IPS-20b (cell line): ENCODE measurements at regions not wholly inside any gene's neighbourhood (a gene's known extent, or its start where the extent isn't known, plus 50 kb on each side); places are given as distances from the start of the nearest gene placed in this dataset.
"Not testable (repeated sequence)": the region's sequence is repeated elsewhere in the genome, so short reads cannot be mapped to it uniquely, and the experiment has no call there.

Source experiments
- H3K27ac ChIP-seq: one replicate; pipeline ENCODE4 v1.5.1; 2013; ENCODE audit warnings: low read length
- H3K27me3 ChIP-seq: 2 replicates; pipeline ENCODE4 v1.6.1; 2013; ENCODE audit warnings: mild to moderate bottlenecking, low read length, inconsistent platforms; ENCODE audit not compliant: insufficient read depth
- H3K36me3 ChIP-seq: 2 replicates; pipeline ENCODE4 v1.6.1; 2013; ENCODE audit warnings: low read depth, mild to moderate bottlenecking, inconsistent platforms, low read length, moderate library complexity; ENCODE audit not compliant: insufficient read depth
- H3K4me1 ChIP-seq: 2 replicates; pipeline ENCODE4 v1.6.1; 2013; ENCODE audit warnings: mild to moderate bottlenecking, control low read depth, inconsistent platforms, low read length, moderate library complexity; ENCODE audit not compliant: insufficient read depth
- H3K4me3 ChIP-seq: 2 replicates; pipeline ENCODE4 v1.5.1; 2013; ENCODE audit warnings: mild to moderate bottlenecking, low read length, inconsistent platforms
- H3K9ac ChIP-seq: 2 replicates; pipeline ENCODE4 v1.6.1; 2013; ENCODE audit warnings: low read depth, mild to moderate bottlenecking, inconsistent platforms, low read length, moderate library complexity
- H3K9me3 ChIP-seq: 2 replicates; pipeline ENCODE4 v1.6.1; 2013; ENCODE audit warnings: mild to moderate bottlenecking, low read depth, low read length, inconsistent platforms; ENCODE audit not compliant: insufficient read depth

DNA sequence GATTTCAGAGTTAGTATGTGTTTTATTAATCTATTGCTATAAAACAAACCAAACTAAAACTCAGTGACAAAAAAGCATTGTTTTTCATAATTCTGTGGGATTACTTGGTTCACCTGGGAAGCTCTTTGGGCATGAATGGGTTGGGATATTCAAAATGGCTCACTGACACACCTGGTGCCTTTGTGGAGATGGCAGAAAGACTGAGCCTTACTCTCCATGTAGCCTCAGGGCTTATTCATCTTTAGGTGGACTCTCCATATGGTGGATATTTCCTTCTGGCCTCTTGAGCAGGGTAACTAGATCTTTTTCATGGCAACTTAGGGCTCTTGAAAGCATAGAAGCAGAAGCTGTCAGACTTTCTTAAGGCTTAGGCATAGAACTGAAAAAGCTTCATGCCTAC, 1102.8 kb upstream of the SEL1L start:
- Histone ChIP-seq H3K36me3 (no peaks in the 10 kb centered on the region), H3K27ac (no peak overlapping the region), H3K4me1 (no peaks in the 10 kb centered on the region), H3K9me3 (no peaks in the 10 kb centered on the region), H3K27me3 (no peaks in the 10 kb centered on the region), H3K4me3 (no peak overlapping the region), H3K9ac (no peak overlapping the region)

DNA sequence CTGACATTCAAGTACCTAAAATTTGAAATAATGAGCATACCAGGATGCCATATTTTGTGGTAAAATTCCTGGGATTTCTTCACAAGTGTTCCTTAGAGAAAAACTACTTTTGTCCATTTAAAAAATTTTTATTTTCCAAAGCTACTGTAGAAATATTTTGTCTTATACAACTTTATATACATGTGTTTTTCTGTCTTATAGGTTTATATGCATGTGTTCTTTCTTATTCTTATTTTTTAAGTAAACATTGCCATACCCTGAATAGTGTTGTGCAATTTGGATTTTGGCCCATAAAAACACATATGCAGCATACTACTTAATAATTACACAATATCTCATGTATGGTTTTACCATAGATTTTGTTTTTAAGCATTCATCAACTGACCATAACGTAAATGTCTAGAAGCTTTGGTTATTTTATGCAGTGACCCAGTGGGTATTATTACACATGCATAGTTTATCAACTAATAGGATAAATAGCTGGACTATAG, 1107.4 kb upstream of the SEL1L start:
- Histone ChIP-seq H3K27ac (no peak overlapping the region), H3K4me3 (no peak overlapping the region), H3K27me3 (no peaks in the 10 kb centered on the region), H3K4me1 (no peaks in the 10 kb centered on the region), H3K9ac (no peak overlapping the region), H3K36me3 (no peaks in the 10 kb centered on the region), H3K9me3 (no peaks in the 10 kb centered on the region)

DNA sequence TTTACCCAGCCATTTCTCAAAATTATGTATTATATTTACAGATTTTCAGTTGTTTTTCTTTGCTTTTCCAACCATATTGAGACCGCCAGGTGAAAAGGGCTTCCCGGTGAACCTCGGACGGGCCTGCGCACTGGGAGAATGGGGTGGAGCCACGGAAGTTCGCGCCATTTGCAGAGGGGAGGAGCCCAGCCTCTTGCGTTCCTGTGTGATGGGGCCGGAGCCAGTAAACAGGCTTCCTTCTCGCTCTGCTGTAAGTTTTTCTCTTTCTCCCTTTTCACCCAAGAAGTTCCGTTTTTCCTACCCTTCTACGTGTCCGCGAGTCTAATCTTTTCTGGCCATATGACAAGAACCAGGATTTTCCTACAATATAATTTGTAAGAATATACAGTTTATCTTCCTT, 1108.8 kb upstream of the SEL1L start:
- Histone ChIP-seq H3K9ac (no peak overlapping the region), H3K4me1 (no peaks in the 10 kb centered on the region), H3K4me3 (no peak overlapping the region), H3K9me3 (no peaks in the 10 kb centered on the region), H3K27me3 (no peaks in the 10 kb centered on the region), H3K27ac (no peak overlapping the region), H3K36me3 (no peaks in the 10 kb centered on the region)

DNA sequence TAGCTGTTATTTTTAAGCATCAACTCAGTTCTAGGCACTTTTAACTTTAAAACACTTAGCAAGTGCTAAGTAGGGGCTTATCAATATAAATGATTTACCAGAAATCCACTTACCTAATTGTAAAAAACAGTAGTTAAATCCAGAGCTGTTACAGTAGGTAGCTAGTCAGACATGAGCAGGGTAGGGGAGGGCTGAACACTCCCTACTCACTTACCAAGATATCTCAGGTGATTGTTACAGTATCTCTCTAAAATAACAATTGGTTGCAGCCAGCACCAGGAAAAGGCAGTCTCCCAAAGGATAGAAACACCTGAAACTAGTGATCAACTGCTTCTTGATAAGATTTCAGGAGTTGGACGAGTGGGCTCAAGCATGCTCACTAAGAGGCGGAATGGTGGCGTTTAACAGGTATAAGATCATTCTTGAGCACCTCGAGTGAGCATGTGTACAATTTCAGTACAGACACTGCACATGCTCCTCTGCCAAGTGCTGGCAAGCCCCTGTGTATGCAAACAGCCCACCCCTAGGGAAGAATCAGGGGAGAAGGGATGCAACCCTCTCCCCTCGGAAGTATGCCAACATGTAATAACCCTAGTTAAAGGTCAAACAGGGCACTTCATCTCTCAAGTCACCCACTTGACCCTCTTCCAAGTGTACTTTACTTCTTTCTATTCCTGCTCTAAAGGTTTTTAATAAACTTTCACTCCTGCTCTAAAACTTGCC, 1113.6 kb upstream of the SEL1L start:
- no peak overlapping the region for H3K9ac ChIP-seq
- H3K36me3 ChIP-seq: no peaks in the 10 kb centered on the region
- no peaks in the 10 kb centered on the region for H3K4me1 ChIP-seq
- H3K27ac ChIP-seq: no peak overlapping the region
- no peak overlapping the region for H3K4me3 ChIP-seq
- H3K27me3 ChIP-seq: no peaks in the 10 kb centered on the region
- H3K9me3 ChIP-seq: no peaks in the 10 kb centered on the region

DNA sequence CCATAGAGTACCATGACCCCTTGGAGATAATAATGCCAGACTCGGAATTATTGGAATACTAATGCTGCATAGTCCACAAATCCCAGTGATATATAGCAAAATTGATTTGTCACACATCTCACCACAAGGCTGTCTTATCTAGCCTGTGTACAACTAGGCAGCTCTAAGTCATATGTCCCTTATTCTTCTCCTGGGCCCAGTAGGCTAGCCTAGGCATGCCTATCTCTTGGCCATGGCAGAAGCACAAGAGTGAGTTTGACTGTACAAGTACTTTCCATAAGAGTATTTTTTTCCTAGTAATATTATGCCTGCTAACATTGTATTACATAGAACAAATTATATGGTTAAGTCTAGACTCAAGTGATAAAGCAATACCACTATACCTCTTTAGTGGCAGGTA, 1122.1 kb upstream of the SEL1L start:
- no peaks in the 10 kb centered on the region for H3K27me3 ChIP-seq
- H3K4me1 ChIP-seq: no peaks in the 10 kb centered on the region
- H3K36me3 ChIP-seq: no peaks in the 10 kb centered on the region
- H3K9ac ChIP-seq: no peak overlapping the region
- no peak overlapping the region for H3K4me3 ChIP-seq
- no peaks in the 10 kb centered on the region for H3K9me3 ChIP-seq
- no peak overlapping the region for H3K27ac ChIP-seq

DNA sequence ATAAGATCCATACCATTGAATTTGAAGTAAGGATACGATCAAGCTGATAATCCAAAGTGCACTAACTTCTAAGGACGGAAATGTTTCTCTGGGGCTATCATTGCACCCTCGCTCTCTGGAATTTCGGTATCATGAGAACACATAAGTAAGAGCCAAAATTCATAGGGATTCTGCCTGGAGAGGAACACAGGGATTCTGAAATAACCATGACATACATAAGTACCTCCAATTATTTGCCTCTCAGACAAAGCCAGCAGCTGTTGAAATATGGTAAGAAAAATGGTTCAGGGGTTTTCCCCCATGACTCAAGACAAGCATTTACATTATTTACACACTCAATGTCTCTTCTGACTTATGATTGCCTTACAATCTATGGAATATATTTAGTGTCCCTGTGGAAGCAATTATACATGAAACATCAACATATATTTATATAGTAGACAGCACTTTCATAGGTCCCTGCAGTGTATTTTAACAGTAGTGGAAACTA, 1123.6 kb upstream of the SEL1L start:
- Histone ChIP-seq H3K4me3 (no peak overlapping the region), H3K9ac (no peak overlapping the region), H3K4me1 (no peaks in the 10 kb centered on the region), H3K27me3 (no peaks in the 10 kb centered on the region), H3K36me3 (no peaks in the 10 kb centered on the region), H3K9me3 (no peaks in the 10 kb centered on the region), H3K27ac (no peak overlapping the region)

DNA sequence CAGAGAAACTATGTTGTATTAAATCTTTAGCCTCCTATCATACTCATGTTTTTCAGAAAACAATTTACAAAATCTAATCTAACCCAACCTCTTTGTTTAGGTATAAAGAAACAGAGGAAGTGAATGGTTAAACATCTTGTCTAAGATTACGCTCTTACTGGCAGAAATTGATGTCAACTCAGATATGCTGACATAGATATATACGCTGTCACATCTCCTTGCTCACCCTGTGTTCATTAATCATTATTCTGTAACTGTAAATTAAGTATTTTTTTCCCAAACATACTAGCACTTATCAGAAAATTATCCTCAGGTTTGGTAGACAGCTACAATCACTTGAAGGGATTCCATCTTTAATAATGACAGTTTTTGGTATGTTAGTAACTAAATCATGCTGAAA, 1127.6 kb upstream of the SEL1L start:
- H3K9me3 ChIP-seq: no peaks in the 10 kb centered on the region
- no peak overlapping the region for H3K9ac ChIP-seq
- no peak overlapping the region for H3K27ac ChIP-seq
- no peaks in the 10 kb centered on the region for H3K4me1 ChIP-seq
- no peaks in the 10 kb centered on the region for H3K36me3 ChIP-seq
- H3K27me3 ChIP-seq: no peaks in the 10 kb centered on the region
- H3K4me3 ChIP-seq: no peak overlapping the region

DNA sequence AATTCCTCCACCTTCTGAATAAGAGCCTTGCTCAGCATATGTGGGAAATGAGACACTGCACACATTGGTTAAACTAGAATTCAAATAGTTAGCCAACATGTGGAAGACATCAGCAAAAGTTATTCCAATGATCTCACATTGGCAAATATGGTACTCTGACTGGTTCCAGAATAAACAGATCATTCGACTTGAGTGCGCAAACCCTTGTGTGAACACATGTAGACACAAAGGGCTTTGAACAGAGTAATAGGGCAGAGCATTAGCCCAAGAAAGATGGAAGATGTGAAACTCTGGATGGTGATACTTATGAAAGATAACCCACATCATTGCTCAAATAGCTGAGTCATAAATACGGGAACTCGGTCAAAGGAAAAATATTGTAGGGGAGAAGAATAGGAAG, 1133.4 kb upstream of the SEL1L start:
- no peaks in the 10 kb centered on the region for H3K36me3 ChIP-seq

DNA sequence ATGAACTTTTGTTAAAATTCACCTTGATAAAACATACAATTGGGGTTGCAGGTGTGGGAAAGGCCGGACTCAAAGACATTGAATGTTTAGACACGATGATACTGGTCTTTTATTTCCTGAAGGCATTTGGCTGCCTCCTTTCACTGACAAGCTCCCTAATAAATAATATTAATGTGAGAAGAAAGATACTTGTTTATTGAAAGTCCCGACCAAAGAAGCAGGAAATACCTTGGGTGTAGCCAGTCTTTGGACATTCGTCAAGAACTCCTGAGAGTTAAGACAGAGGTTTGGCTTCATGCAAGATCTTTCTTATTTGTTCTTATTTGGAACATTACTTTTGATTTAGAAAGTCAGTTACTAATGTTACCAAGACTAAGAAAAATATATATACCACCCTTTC, 1133.8 kb upstream of the SEL1L start:
- no peaks in the 10 kb centered on the region for H3K36me3 ChIP-seq
- no peak overlapping the region for H3K4me3 ChIP-seq
- no peak overlapping the region for H3K9ac ChIP-seq
- no peaks in the 10 kb centered on the region for H3K4me1 ChIP-seq
- no peak overlapping the region for H3K27ac ChIP-seq
- H3K27me3 ChIP-seq: no peaks in the 10 kb centered on the region
- H3K9me3 ChIP-seq: no peaks in the 10 kb centered on the region

More for the DNA sequence above, 1133.4 kb upstream of the SEL1L start:
- H3K4me3 ChIP-seq: no peak overlapping the region
- no peaks in the 10 kb centered on the region for H3K4me1 ChIP-seq
- no peak overlapping the region for H3K9ac ChIP-seq
- no peak overlapping the region for H3K27ac ChIP-seq
- H3K27me3 ChIP-seq: no peaks in the 10 kb centered on the region
- no peaks in the 10 kb centered on the region for H3K9me3 ChIP-seq

DNA sequence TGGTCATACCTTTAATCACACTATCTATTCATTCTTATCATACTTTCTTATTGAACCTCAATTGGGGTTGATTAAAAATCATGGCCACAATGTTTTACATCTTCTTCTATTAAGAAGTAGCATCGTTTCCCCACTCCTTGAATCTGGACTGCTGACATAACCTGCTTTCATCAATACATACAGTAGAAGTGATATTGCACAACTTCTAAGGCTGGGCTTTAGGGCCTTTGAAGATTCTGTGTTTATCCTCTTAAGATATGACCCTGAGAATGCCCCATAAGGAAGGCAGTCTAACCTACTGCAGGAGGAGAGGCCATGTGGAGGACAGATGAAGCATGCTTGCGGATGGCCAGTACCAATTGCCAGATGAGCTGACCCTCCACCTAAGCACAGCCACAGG, 1142.8 kb upstream of the SEL1L start:
- no peaks in the 10 kb centered on the region for H3K9me3 ChIP-seq
- H3K27ac ChIP-seq: no peak overlapping the region
- H3K36me3 ChIP-seq: no peaks in the 10 kb centered on the region
- H3K4me1 ChIP-seq: no peaks in the 10 kb centered on the region
- no peak overlapping the region for H3K9ac ChIP-seq
- H3K27me3 ChIP-seq: no peaks in the 10 kb centered on the region
- no peak overlapping the region for H3K4me3 ChIP-seq

DNA sequence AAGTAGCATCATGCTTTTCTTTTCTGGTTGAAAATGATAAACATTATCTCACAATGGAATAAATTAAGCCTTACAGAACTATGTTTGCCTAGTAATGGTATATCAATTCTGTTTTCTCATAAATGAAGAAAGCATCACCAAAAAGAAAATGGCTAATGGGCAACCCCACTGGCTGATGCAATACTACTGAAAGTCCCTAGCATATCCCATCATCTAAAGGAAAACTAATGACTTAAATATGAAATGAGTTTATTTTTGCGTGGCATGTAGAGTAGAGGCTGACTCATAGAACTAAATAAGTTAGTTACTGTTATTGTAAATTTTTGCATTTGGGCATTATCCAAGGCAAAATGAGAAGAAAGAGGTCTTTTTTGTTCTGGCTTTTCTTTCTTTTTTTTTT, 1156.3 kb upstream of the SEL1L start:
- H3K36me3 ChIP-seq: no peaks in the 10 kb centered on the region
- no peaks in the 10 kb centered on the region for H3K9me3 ChIP-seq
- no peak overlapping the region for H3K9ac ChIP-seq
- no peaks in the 10 kb centered on the region for H3K4me1 ChIP-seq
- no peak overlapping the region for H3K27ac ChIP-seq
- H3K27me3 ChIP-seq: no peaks in the 10 kb centered on the region
- no peak overlapping the region for H3K4me3 ChIP-seq

DNA sequence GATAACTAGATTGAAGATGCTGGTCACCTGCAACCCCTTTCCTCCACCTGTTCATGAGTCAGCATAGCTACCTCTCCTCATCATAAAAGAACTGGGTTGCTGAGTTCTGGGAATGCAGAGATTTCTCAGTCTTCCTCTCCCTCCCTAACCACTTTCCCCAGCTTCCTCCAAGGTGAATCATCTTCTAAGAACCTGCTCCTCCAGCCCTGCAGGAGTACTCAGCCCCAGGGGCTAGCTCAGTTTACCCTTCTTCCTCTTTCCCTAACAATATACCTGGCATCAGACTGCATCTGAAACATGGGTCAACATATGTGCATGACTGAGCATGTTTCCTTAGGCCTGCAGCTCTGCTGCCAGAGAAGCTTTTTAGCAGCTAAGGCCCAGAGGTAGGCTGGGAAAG, 1157.5 kb upstream of the SEL1L start:
- not testable (repeated sequence) for H3K27ac ChIP-seq, H3K4me3 ChIP-seq, H3K9ac ChIP-seq, H3K36me3 ChIP-seq, H3K9me3 ChIP-seq, H3K4me1 ChIP-seq, H3K27me3 ChIP-seq
